Breast epithelium (tissue), 4 donors: ENCODE measurements at regions not wholly inside any gene's neighbourhood (a gene's known extent, or its start where the extent isn't known, plus 50 kb on each side); places are given as distances from the start of the nearest gene placed in this dataset.

Experiments
- DNase-seq, 2 donors: peaks; one replicate each; pipeline ENCODE4 v3.0.0-alpha.2; 2019; ENCODE audit warnings: low spot score in 2 of 2
- H3K27ac ChIP-seq, 2 donors: fragments of 200-600 bp; sonication (generic) in 1 of 2; one replicate each; pipeline ENCODE4 v1.5.1; 2016 to 2019; ENCODE audit warnings: mild to moderate bottlenecking in 1 of 2
- H3K27me3 ChIP-seq, 2 donors: fragments of 200-600 bp; sonication (generic) in 1 of 2; one replicate each; pipeline versions ENCODE4 v1.5.1 to v1.6.0; 2017 to 2019; ENCODE audit warnings: control low read depth in 1 of 2, mild to moderate bottlenecking in 1 of 2
- H3K36me3 ChIP-seq: fragments of 200-600 bp; one replicate; pipeline ENCODE4 v1.5.1; 2019
- H3K4me1 ChIP-seq, 2 donors: fragments of 200-600 bp; sonication (generic); one replicate each; pipeline ENCODE4 v1.5.1; 2016 to 2019; ENCODE audit warnings: control low read depth in 1 of 2
- H3K4me3 ChIP-seq, 3 donors: fragments of 200-600 bp; sonication (generic); 1 replicate in 2 of 3; 2 replicates in 1 of 3; pipeline ENCODE4 v1.5.1; 2016 to 2019; ENCODE audit warnings: mild to moderate bottlenecking in 3 of 3, moderate library complexity in 2 of 3
- H3K9me3 ChIP-seq, 2 donors: fragments of 200-600 bp; sonication (generic) in 1 of 2; one replicate each; pipeline ENCODE4 v1.5.1; 2016 to 2019; ENCODE audit warnings: control low read depth in 1 of 2
- POLR2A ChIP-seq: fragments of 450-650 bp; IDR thresholded peaks from one replicate; pipeline ENCODE4 v1.6.1; 2016; ENCODE audit warnings: antibody characterized with exemption, mild to moderate bottlenecking, moderate library complexity
- POLR2AphosphoS5 ChIP-seq, 3 donors: sonication (generic); formaldehyde crosslinking; IDR thresholded peaks; one replicate each; pipeline ENCODE4 v1.6.1; 2017; ENCODE audit warnings: antibody characterized with exemption in 3 of 3
- intact Hi-C: fragments of 100-400 bp; cut with DNase I; formaldehyde crosslinking; loops from one replicate; pipeline ENCODE4 v1.15.1; 2023; ENCODE audit warnings: low total_unique reads
- TF ChIP-seq, protein P1 (sequence below), 3 donors: fragments of 450-650 bp; IDR thresholded peaks; one replicate each; pipeline ENCODE4 v1.5.1; 2016 to 2017; ENCODE audit warnings: antibody characterized with exemption in 3 of 3, mild to moderate bottlenecking in 3 of 3, moderate library complexity in 3 of 3

DNA sequence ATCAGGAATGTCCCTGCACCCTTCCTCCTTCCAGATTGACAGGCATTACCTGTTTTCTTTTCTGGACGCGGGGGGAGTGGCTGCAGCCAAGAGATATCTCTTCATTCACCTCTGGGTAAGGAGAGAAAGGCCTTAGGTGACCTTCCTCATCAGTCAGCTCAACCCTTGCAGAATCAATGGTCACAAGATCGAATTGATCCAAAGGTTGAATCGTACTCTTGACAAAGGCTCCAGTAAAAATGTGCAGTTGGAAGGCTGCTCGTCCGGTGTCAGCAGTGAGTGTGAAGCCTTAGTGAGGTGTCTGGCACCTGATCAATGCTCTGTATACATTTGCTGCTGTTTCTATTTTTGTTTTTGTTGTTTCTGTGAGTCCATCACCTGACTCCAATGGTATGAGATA, 282.6 kb upstream of the AJAP1 start:
- H3K4me3 ChIP-seq: no peak overlapping the region
- no peaks in the 10 kb centered on the region for H3K27me3 ChIP-seq
- H3K36me3 ChIP-seq: no peaks in the 10 kb centered on the region
- intact Hi-C loops: no loop called here
- no peak overlapping the region for H3K27ac ChIP-seq
- TF ChIP-seq POLR2A: no peak
- TF ChIP-seq, protein P1, sequence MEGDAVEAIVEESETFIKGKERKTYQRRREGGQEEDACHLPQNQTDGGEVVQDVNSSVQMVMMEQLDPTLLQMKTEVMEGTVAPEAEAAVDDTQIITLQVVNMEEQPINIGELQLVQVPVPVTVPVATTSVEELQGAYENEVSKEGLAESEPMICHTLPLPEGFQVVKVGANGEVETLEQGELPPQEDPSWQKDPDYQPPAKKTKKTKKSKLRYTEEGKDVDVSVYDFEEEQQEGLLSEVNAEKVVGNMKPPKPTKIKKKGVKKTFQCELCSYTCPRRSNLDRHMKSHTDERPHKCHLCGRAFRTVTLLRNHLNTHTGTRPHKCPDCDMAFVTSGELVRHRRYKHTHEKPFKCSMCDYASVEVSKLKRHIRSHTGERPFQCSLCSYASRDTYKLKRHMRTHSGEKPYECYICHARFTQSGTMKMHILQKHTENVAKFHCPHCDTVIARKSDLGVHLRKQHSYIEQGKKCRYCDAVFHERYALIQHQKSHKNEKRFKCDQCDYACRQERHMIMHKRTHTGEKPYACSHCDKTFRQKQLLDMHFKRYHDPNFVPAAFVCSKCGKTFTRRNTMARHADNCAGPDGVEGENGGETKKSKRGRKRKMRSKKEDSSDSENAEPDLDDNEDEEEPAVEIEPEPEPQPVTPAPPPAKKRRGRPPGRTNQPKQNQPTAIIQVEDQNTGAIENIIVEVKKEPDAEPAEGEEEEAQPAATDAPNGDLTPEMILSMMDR (IDR thresholded peaks at IDR 0.05): no peak
- TF ChIP-seq POLR2AphosphoS5 (IDR thresholded peaks at IDR 0.05): no peak
- no peak for DNase-seq
- H3K9me3 ChIP-seq: no peaks in the 10 kb centered on the region
- H3K4me1 ChIP-seq: no peaks in the 10 kb centered on the region

DNA sequence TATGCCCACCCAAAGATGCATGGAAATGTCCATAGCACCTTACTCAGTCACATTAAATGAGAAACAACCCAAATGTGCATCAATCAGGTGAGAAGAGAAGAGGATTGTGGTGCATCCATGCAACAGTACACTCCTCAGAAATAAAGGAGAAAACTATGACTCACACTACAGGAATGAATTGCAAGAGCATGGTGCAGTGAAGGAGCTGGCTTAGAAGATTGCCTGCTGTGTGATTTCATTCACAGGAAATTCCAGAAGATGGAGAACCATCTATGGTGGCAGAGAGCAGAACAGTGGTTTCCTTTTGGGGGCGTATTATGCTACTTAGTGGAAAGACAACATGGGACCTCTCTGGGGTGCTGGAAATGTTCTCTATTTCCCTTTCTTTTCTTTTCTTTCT, 278.6 kb upstream of the AJAP1 start:
- no peak overlapping the region for H3K4me3 ChIP-seq
- DNase-seq: no peak
- intact Hi-C loops: no loop called here
- H3K27ac ChIP-seq: no peak overlapping the region
- TF ChIP-seq POLR2AphosphoS5 (IDR thresholded peaks at IDR 0.05): no peak
- TF ChIP-seq POLR2A: no peak
- TF ChIP-seq, protein P1 (IDR thresholded peaks at IDR 0.05): no peak
- H3K36me3 ChIP-seq: no peaks in the 10 kb centered on the region
- peaks cover 0 to 1% of the 10 kb centered on the region in 2 donors for H3K9me3 ChIP-seq
- H3K27me3 ChIP-seq: no peaks in the 10 kb centered on the region
- no peaks in the 10 kb centered on the region for H3K4me1 ChIP-seq

- Histone ChIP-seq H3K27me3 (no peaks in the 10 kb centered on the region), H3K27ac (no peak overlapping the region), H3K4me1 (no peaks in the 10 kb centered on the region), H3K9me3 (peaks cover 13 to 25% of the 10 kb centered on the region in 2 donors), H3K4me3 (no peak overlapping the region), H3K36me3 (no peaks in the 10 kb centered on the region)
- intact Hi-C loops: no loop called here
- TF ChIP-seq POLR2AphosphoS5 (IDR thresholded peaks at IDR 0.05): no peak
- TF ChIP-seq, protein P1 (IDR thresholded peaks at IDR 0.05): no peak
- DNase-seq: no peak
These were observed 274.8 kb upstream of the AJAP1 start for GRCh38 chr1:4379451-4380175.

GRCh38 chr1:4380564-4381168, 273.7 kb upstream of the AJAP1 start:
- H3K27ac ChIP-seq: no peak overlapping the region
- DNase-seq: no peak
- H3K9me3 ChIP-seq: peaks cover 13 to 25% of the 10 kb centered on the region in 2 donors
- no peak for TF ChIP-seq POLR2AphosphoS5 (IDR thresholded peaks at IDR 0.05)
- TF ChIP-seq, protein P1 (IDR thresholded peaks at IDR 0.05): no peak
- TF ChIP-seq POLR2A: no peak
- H3K27me3 ChIP-seq: no peaks in the 10 kb centered on the region
- no peaks in the 10 kb centered on the region for H3K36me3 ChIP-seq
- no peak overlapping the region for H3K4me3 ChIP-seq
- no peaks in the 10 kb centered on the region for H3K4me1 ChIP-seq
- intact Hi-C loops: no loop called here

DNA sequence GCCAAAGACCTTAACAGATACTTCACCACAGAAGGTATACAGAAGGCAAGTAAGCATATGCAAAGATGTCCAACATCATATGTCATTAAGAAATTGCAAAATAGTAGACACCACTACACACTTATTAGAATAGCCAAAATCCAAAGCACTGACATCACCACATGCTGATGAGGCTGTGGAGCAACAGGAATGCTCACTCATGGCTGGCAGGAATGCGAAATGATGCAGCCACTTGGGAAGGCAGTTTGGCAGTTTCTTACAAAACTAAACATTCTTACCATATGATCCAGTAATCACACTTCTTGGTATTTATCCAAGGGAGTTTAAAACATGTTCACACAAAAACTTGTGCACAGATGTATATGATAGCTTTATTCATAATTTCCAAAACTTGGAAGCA, 261.2 kb upstream of the AJAP1 start:
- intact Hi-C loops: no loop called here
- peaks cover 6 to 18% of the 10 kb centered on the region in 2 donors for H3K9me3 ChIP-seq
- H3K27ac ChIP-seq: no peak overlapping the region
- TF ChIP-seq, protein P1 (IDR thresholded peaks at IDR 0.05): no peak
- no peak for TF ChIP-seq POLR2AphosphoS5 (IDR thresholded peaks at IDR 0.05)
- TF ChIP-seq POLR2A: no peak
- no peaks in the 10 kb centered on the region for H3K4me1 ChIP-seq
- no peaks in the 10 kb centered on the region for H3K36me3 ChIP-seq
- peaks cover 0 to 8% of the 10 kb centered on the region in 2 donors for H3K27me3 ChIP-seq
- no peak for DNase-seq
- H3K4me3 ChIP-seq: no peak overlapping the region
